ENCODE measurements at regions not wholly inside any gene's neighbourhood (a gene's known extent, or its start where the extent isn't known, plus 50 kb on each side); places are given as distances from the start of the nearest gene placed in this dataset.
"Not testable (repeated sequence)": the region's sequence is repeated elsewhere in the genome, so short reads cannot be mapped to it uniquely, and the experiment has no call there.

GRCh38 chr9:39527387-39528029 is 172.0 kb downstream of the SPATA31A1 start:
- not testable (repeated sequence) for TF ChIP-seq EP300, CTCF (IDR thresholded peaks at IDR 0.05)

All from gastroesophageal sphincter (tissue), 3 donors.